Fibroblast of pulmonary artery (primary cell): ENCODE measurements at regions not wholly inside any gene's neighbourhood (a gene's known extent, or its start where the extent isn't known, plus 50 kb on each side); places are given as distances from the start of the nearest gene placed in this dataset.
A peak's percentile ranks its signal among the peaks of the same experiment; 100 is the strongest.

Source experiments
- DNase-seq: peaks from one replicate; pipeline ENCODE4 v3.0.0-alpha.2; 2010; ENCODE audit warnings: low read depth
- H3K4me3 ChIP-seq: replicated peaks from 2 replicates; pipeline ENCODE4 v1.5.1; 2011; ENCODE audit warnings: low read depth, mild to moderate bottlenecking, control low read depth, low read length, moderate library complexity
- CTCF ChIP-seq: IDR thresholded peaks from 2 replicates; pipeline ENCODE4 v1.5.1; 2011; ENCODE audit warnings: mild to moderate bottlenecking, control low read depth, low read length, inconsistent platforms; ENCODE audit errors: missing control alignments

- TF ChIP-seq CTCF = no peak
- no peak for DNase-seq
- no peak overlapping the region for H3K4me3 ChIP-seq
These were observed 624.7 kb downstream of the CD109 start for GRCh38 chr6:74320715-74321114.

- H3K4me3 ChIP-seq = no peak overlapping the region
- no peak for TF ChIP-seq CTCF
- DNase-seq = no peak
These were observed 624.1 kb downstream of the CD109 start for GRCh38 chr6:74320074-74320473.

- TF ChIP-seq CTCF = no peak
- DNase-seq = no peak
- no peak overlapping the region for H3K4me3 ChIP-seq
These were observed 623.3 kb downstream of the CD109 start for GRCh38 chr6:74319292-74319691.

GRCh38 chr6:74318738-74319137, 622.7 kb downstream of the CD109 start:
- DNase-seq = no peak
- no peak for TF ChIP-seq CTCF
- H3K4me3 ChIP-seq = no peak overlapping the region

GRCh38 chr6:74312081-74312480, 616.1 kb downstream of the CD109 start:
- no peak overlapping the region for H3K4me3 ChIP-seq
- DNase-seq = no peak
- no peak for TF ChIP-seq CTCF

- no peak for TF ChIP-seq CTCF
These were observed 615.4 kb downstream of the CD109 start for GRCh38 chr6:74311431-74311830.

GRCh38 chr6:74289884-74290283, 593.9 kb downstream of the CD109 start:
- DNase-seq = peak; percentile 3
- H3K4me3 ChIP-seq = no peak overlapping the region
- TF ChIP-seq CTCF = no peak

More at GRCh38 chr6:74311431-74311830, 615.4 kb downstream of the CD109 start:
- no peak overlapping the region for H3K4me3 ChIP-seq
- DNase-seq = no peak
